GM10248 (cell line): ENCODE measurements at regions not wholly inside any gene's neighbourhood (a gene's known extent, or its start where the extent isn't known, plus 50 kb on each side); places are given as distances from the start of the nearest gene placed in this dataset.

Experiments
- CTCF ChIA-PET: fragments of 300-600 bp; sonication (Branson Sonifier 250); formaldehyde crosslinking; extraction: SDS; loops from one replicate; lab custom pipeline; 2021; ENCODE audit warnings: antibody characterized with exemption; lab: Yijun Ruan, JAX
- POLR2A ChIA-PET: fragments of 350-650 bp; sonication (Branson Sonifier 250); formaldehyde crosslinking; extraction: SDS; loops from one replicate; lab custom pipeline; 2020; ENCODE audit warnings: antibody characterized with exemption; lab: Yijun Ruan, JAX
- DNase-seq: peaks from one replicate; pipeline ENCODE4 v3.0.0; 2012; ENCODE audit errors: extremely low spot score
- CTCF ChIP-seq: IDR thresholded peaks from 2 replicates; pipeline ENCODE4 v1.5.1; 2012; ENCODE audit warnings: mild to moderate bottlenecking, low read depth; ENCODE audit errors: extremely low read depth, missing control alignments, control extremely low read depth

- ChIA-PET CTCF (interaction anchor here (1.6 kb wide), 1 partner anchor 12 kb away, joined by 4 read pairs; no protein-coding TSS in a partner anchor), POLR2A (no interaction called here)
- no peak for TF ChIP-seq CTCF
- no peak for DNase-seq
These were observed 173.3 kb upstream of the PIEZO2 start for GRCh38 chr18:11322716-11323115.

- TF ChIP-seq CTCF = no peak
- ChIA-PET CTCF (no interaction called here), POLR2A (no interaction called here)
- no peak for DNase-seq
These were observed 172.6 kb upstream of the PIEZO2 start for GRCh38 chr18:11322006-11322405.

GRCh38 chr18:11320986-11321385, 171.6 kb upstream of the PIEZO2 start:
- no peak for DNase-seq
- CTCF ChIA-PET = interaction anchor here (1.5 to 2.4 kb wide), 2 partner anchors 11 to 233 kb away, joined by 3 to 13 read pairs; no protein-coding TSS in a partner anchor

GRCh38 chr18:11316546-11316945, 167.2 kb upstream of the PIEZO2 start:
- DNase-seq = no peak
- CTCF ChIA-PET = interaction anchor here (1.0 to 3.0 kb wide), 3 partner anchors 8 to 237 kb away, joined by 4 to 8 read pairs (median 6); no protein-coding TSS in a partner anchor

More at GRCh38 chr18:11320986-11321385, 171.6 kb upstream of the PIEZO2 start:
- TF ChIP-seq CTCF = no peak
- POLR2A ChIA-PET = no interaction called here

GRCh38 chr18:11310476-11311086, 161.2 kb upstream of the PIEZO2 start:
- CTCF ChIA-PET = interaction anchor here (0.5 to 4.1 kb wide), 48 partner anchors 8 to 1028 kb away, joined by 3 to 62 read pairs (median 4); no protein-coding TSS in a partner anchor
- POLR2A ChIA-PET = no interaction called here
- TF ChIP-seq CTCF = peak; percentile 75
- DNase-seq = peak; percentile 46

More at GRCh38 chr18:11316546-11316945, 167.2 kb upstream of the PIEZO2 start:
- no peak for TF ChIP-seq CTCF
- POLR2A ChIA-PET = no interaction called here

GRCh38 chr18:11309172-11309571, 159.8 kb upstream of the PIEZO2 start:
- peak; percentile 28 for TF ChIP-seq CTCF
- no peak for DNase-seq
- ChIA-PET CTCF (interaction anchor here (2.3 to 2.6 kb wide), 2 partner anchors 8 to 245 kb away, joined by 8 read pairs; no protein-coding TSS in a partner anchor), POLR2A (no interaction called here)
